CD14-positive monocyte (primary cell): ENCODE measurements at regions not wholly inside any gene's neighbourhood (a gene's known extent, or its start where the extent isn't known, plus 50 kb on each side); places are given as distances from the start of the nearest gene placed in this dataset.

Experiments
- DNase-seq, 3 donors: peaks; one replicate each; pipeline ENCODE4 v3.0.0-alpha.2; 2011 to 2022
- H2AFZ ChIP-seq: 2 replicates; pipeline ENCODE4 v1.6.0; 2012; ENCODE audit warnings: mild to moderate bottlenecking, low read depth, low read length, inconsistent platforms; ENCODE audit not compliant: insufficient read depth, poor library complexity, severe bottlenecking
- H3K27ac ChIP-seq, 2 donors: 1 replicate in 1 of 2; 2 replicates in 1 of 2; pipeline ENCODE4 v1.5.1; 2012 to 2013; ENCODE audit warnings: low read length in 2 of 2, control low read depth in 1 of 2, inconsistent platforms in 1 of 2, low read depth in 1 of 2, mild to moderate bottlenecking in 1 of 2
- H3K27me3 ChIP-seq, 2 donors: one replicate each; pipeline versions ENCODE4 v1.6.0 to v1.6.1; 2011 to 2013; ENCODE audit warnings: low read length in 2 of 2; ENCODE audit not compliant: control insufficient read depth in 2 of 2, insufficient read depth in 2 of 2
- H3K36me3 ChIP-seq, 2 donors: replicated peaks in 1 of 2; 1 replicate in 1 of 2; 2 replicates in 1 of 2; pipeline versions ENCODE4 v1.5.1 to v1.6.1; 2012 to 2013; ENCODE audit warnings: low read length in 2 of 2, control low read depth in 1 of 2, inconsistent platforms in 1 of 2, mild to moderate bottlenecking in 1 of 2; ENCODE audit not compliant: insufficient read depth in 2 of 2, control insufficient read depth in 1 of 2
- H3K4me1 ChIP-seq, 2 donors: 1 replicate in 1 of 2; 2 replicates in 1 of 2; pipeline versions ENCODE4 v1.5.1 to v1.6.1; 2012 to 2013; ENCODE audit warnings: low read length in 2 of 2, control low read depth in 1 of 2, inconsistent platforms in 1 of 2, mild to moderate bottlenecking in 1 of 2, moderate library complexity in 1 of 2; ENCODE audit not compliant: insufficient read depth in 2 of 2, control insufficient read depth in 1 of 2
- H3K4me2 ChIP-seq: replicated peaks from 2 replicates; pipeline ENCODE3; 2012; ENCODE audit warnings: low read length, moderate library complexity, mild to moderate bottlenecking; ENCODE audit not compliant: poor library complexity, severe bottlenecking; ENCODE audit errors: extremely low read depth
- H3K4me3 ChIP-seq, 3 experiments: fragments of 200-600 bp in 1 of 3; sonication (generic) in 1 of 3; replicated peaks in 1 of 3; 1 replicate in 2 of 3; 2 replicates in 1 of 3; pipeline ENCODE4 v1.5.1; 2011 to 2013; ENCODE audit warnings: low read length in 3 of 3, mild to moderate bottlenecking in 3 of 3, control low read depth in 2 of 3, low read depth in 2 of 3, inconsistent platforms in 1 of 3, moderate library complexity in 1 of 3
- H3K79me2 ChIP-seq: 2 replicates; pipeline ENCODE4 v1.6.0; 2012; ENCODE audit warnings: mild to moderate bottlenecking, control low read depth, inconsistent platforms, low read length, moderate library complexity; ENCODE audit not compliant: insufficient read depth
- H3K9ac ChIP-seq: 2 replicates; pipeline ENCODE4 v1.6.0; 2017; ENCODE audit warnings: low read length, mild to moderate bottlenecking; ENCODE audit not compliant: insufficient read depth, poor library complexity, severe bottlenecking
- H3K9me3 ChIP-seq, 2 donors: replicated peaks in 1 of 2; 1 replicate in 1 of 2; 2 replicates in 1 of 2; pipeline versions ENCODE4 v1.5.1 to v1.6.1; 2012 to 2013; ENCODE audit warnings: low read length in 2 of 2, control low read depth in 1 of 2; ENCODE audit not compliant: control insufficient read depth in 1 of 2, insufficient read depth in 1 of 2
- H4K20me1 ChIP-seq: 2 replicates; pipeline ENCODE4 v1.6.0; 2012; ENCODE audit warnings: mild to moderate bottlenecking, low read length, control low read depth, moderate library complexity; ENCODE audit not compliant: insufficient read depth
- H3K27ac Mint-ChIP-seq, 7 donors: one replicate each; pipeline ENCODE4 v1.8.0; 2020; ENCODE audit warnings: mild to moderate bottlenecking in 7 of 7, mixed read lengths in 7 of 7, moderate library complexity in 6 of 7, inconsistent platforms in 2 of 7
- H3K27me3 Mint-ChIP-seq, 3 donors: one replicate each; pipeline ENCODE4 v1.8.0; 2021 to 2022; ENCODE audit warnings: low read depth in 3 of 3, mild to moderate bottlenecking in 3 of 3, mixed read lengths in 3 of 3, moderate library complexity in 3 of 3, inconsistent platforms in 1 of 3
- H3K36me3 Mint-ChIP-seq, 2 donors: one replicate each; pipeline ENCODE4 v1.8.0; 2020; ENCODE audit warnings: mixed read lengths in 2 of 2, inconsistent platforms in 1 of 2, mild to moderate bottlenecking in 1 of 2
- H3K4me1 Mint-ChIP-seq: one replicate; pipeline ENCODE4 v1.8.0; 2020; ENCODE audit warnings: mild to moderate bottlenecking, mixed read lengths
- H3K4me3 Mint-ChIP-seq, 2 donors: one replicate each; pipeline ENCODE4 v1.8.0; 2020; ENCODE audit warnings: mild to moderate bottlenecking in 2 of 2, mixed read lengths in 2 of 2, moderate library complexity in 1 of 2
- H3K9me3 Mint-ChIP-seq, 7 donors: one replicate each; pipeline ENCODE4 v1.8.0; 2020 to 2022; ENCODE audit warnings: mixed read lengths in 7 of 7, mild to moderate bottlenecking in 6 of 7, moderate library complexity in 6 of 7, inconsistent platforms in 2 of 7
- WGBS: methylation state at CpG from one replicate; pipeline ENCODE4 v1.1.5; 2013; ENCODE audit warnings: missing lambda C conversion rate; ENCODE audit not compliant: insufficient coverage; 5-methylcytosine and 5-hydroxymethylcytosine counted together
- intact Hi-C, 2 donors: fragments of 100-400 bp; cut with micrococcal nuclease; formaldehyde crosslinking; loops; one replicate each; pipeline versions ENCODE4 v1.15.0 to v1.15.1; 2023
- TF ChIP-seq, protein P1 (sequence below): fragments of 200-600 bp; IDR thresholded peaks from one replicate; pipeline ENCODE4 v1.8.0; 2022; ENCODE audit warnings: antibody characterized with exemption, mild to moderate bottlenecking

DNA sequence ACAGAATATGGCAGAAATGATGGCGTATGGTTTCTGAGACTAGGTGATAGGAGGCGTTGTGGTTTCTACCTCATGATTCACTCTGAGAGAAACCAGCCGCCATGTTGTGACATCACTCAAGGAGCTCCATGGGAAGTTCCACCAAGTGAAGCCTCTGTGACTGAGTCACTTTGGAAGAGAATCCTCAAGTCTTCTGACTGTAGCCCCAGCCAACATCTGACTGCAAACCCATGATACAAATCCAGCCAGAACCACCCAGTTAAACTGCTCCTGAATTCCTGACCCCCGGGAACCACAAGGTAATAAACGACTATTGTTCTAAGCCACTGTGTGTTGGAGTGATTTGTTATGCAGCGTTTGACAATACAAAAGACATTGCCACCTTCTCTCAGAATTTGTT, 91.1 kb upstream of the CARD11 start:
- DNase-seq: peak in 1 of 3 donors; percentile 39
- Histone ChIP-seq H3K36me3 (no peaks in the 10 kb centered on the region), H3K4me1 (no peaks in the 10 kb centered on the region), H2AFZ (no peak overlapping the region), H3K9ac (no peak overlapping the region), H3K9me3 (peaks cover 6 to 15% of the 10 kb centered on the region in 2 donors), H3K27ac (no peak overlapping the region), H3K79me2 (no peaks in the 10 kb centered on the region), H3K4me3 (no peak overlapping the region), H3K4me2 (no peak overlapping the region), H4K20me1 (no peaks in the 10 kb centered on the region), H3K27me3 (no peaks in the 10 kb centered on the region)
- TF ChIP-seq, protein P1, sequence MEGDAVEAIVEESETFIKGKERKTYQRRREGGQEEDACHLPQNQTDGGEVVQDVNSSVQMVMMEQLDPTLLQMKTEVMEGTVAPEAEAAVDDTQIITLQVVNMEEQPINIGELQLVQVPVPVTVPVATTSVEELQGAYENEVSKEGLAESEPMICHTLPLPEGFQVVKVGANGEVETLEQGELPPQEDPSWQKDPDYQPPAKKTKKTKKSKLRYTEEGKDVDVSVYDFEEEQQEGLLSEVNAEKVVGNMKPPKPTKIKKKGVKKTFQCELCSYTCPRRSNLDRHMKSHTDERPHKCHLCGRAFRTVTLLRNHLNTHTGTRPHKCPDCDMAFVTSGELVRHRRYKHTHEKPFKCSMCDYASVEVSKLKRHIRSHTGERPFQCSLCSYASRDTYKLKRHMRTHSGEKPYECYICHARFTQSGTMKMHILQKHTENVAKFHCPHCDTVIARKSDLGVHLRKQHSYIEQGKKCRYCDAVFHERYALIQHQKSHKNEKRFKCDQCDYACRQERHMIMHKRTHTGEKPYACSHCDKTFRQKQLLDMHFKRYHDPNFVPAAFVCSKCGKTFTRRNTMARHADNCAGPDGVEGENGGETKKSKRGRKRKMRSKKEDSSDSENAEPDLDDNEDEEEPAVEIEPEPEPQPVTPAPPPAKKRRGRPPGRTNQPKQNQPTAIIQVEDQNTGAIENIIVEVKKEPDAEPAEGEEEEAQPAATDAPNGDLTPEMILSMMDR: no peak
- intact Hi-C loops: no loop called here
- no CpG with 5 or more reads among the region's 6 CpGs for WGBS
- Mint-ChIP-seq H3K27ac (no peak overlapping the region), H3K27me3 (peaks cover 5 to 13% (median 8%) of the 10 kb centered on the region in 3 donors), H3K4me1 (peaks cover 7% of the 10 kb centered on the region), H3K36me3 (no peaks in the 10 kb centered on the region), H3K4me3 (no peak overlapping the region), H3K9me3 (peaks cover 5 to 18% (median 10%) of the 10 kb centered on the region in 7 donors)

GRCh38 chr7:3135626-3136025, 92.0 kb upstream of the CARD11 start:
- 100% methylated on average over 3 of the region's 6 CpGs for WGBS

More at GRCh38 chr7:3135626-3136025, 92.0 kb upstream of the CARD11 start:
- no peak for DNase-seq
- H3K4me2 ChIP-seq: no peak overlapping the region
- Mint-ChIP-seq H3K4me1 (peaks cover 7% of the 10 kb centered on the region), H3K36me3 (no peaks in the 10 kb centered on the region), H3K9me3 (peaks cover 4 to 16% (median 6%) of the 10 kb centered on the region in 7 donors), H3K4me3 (peak overlapping the region in 1 of 2 donors; percentile 31), H3K27ac (no peak overlapping the region), H3K27me3 (peaks cover 7 to 13% (median 11%) of the 10 kb centered on the region in 3 donors)
- no peaks in the 10 kb centered on the region for H3K4me1 ChIP-seq
- H4K20me1 ChIP-seq: no peaks in the 10 kb centered on the region
- no peak overlapping the region for H3K4me3 ChIP-seq
- H3K9me3 ChIP-seq: peaks cover 6 to 12% of the 10 kb centered on the region in 2 donors
- no peaks in the 10 kb centered on the region for H3K36me3 ChIP-seq
- no peak overlapping the region for H2AFZ ChIP-seq
- no peaks in the 10 kb centered on the region for H3K27me3 ChIP-seq
- H3K27ac ChIP-seq: no peak overlapping the region
- H3K9ac ChIP-seq: no peak overlapping the region
- H3K79me2 ChIP-seq: no peaks in the 10 kb centered on the region
- TF ChIP-seq, protein P1: no peak
- intact Hi-C loops: no loop called here
